ENCODE measurements at regions not wholly inside any gene's neighbourhood (a gene's known extent, or its start where the extent isn't known, plus 50 kb on each side); places are given as distances from the start of the nearest gene placed in this dataset.

- TF ChIP-seq ZNF565 (CRISPR knock-in tag; conservative IDR thresholded peaks at IDR 0.05; ENCODE audit: low read depth) (no peak), ISL1 (CRISPR knock-in tag; IDR thresholded peaks at IDR 0.05) (no peak), CREB5 (CRISPR knock-in tag; IDR thresholded peaks at IDR 0.05; ENCODE audit: low read depth) (no peak), ZC3H10 (CRISPR knock-in tag; IDR thresholded peaks at IDR 0.05) (no peak), RARB (CRISPR knock-in tag; IDR thresholded peaks at IDR 0.05) (no peak)
Observed at GRCh38 chr4:104912518-104912917, 234.2 kb upstream of the TET2 start.

All from SK-N-SH treated with all-trans-retinoic acid at 6 μM for 48 hours (cell line).